WTC11 (cell line): ENCODE measurements at regions not wholly inside any gene's neighbourhood (a gene's known extent, or its start where the extent isn't known, plus 50 kb on each side); places are given as distances from the start of the nearest gene placed in this dataset.

Experiments
- TF ChIP-seq, protein P1 (sequence below): sonication (generic); formaldehyde crosslinking; IDR thresholded peaks from 2 replicates; pipeline ENCODE4 v1.8.1; 2023; ENCODE audit warnings: mild to moderate bottlenecking, missing genetic modification reagents
- TF ChIP-seq, protein P2 (sequence below): sonication (generic); formaldehyde crosslinking; IDR thresholded peaks from 2 replicates; pipeline ENCODE4 v1.8.0; 2022; ENCODE audit warnings: mild to moderate bottlenecking, missing genetic modification reagents

DNA sequence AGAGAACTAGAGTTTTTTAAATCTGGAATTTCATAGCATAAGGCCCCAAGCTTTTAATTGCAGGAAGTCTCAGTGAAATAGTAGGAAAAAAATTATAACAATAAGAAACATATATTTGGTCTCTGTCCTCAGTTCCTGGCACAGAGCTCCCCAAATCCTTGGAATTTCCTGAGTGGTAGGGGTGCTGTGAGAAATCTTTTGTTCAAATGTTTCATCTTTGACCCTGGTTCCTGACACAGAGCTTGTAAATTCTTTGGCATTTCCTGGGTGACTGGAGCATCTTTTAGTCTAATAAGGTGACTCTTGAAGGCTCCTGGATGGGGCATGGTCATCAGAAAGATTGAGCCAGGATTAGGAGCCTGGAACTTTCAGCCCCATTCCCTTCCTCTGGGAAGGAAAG lies 225.7 kb upstream of the AJAP1 start:
- TF ChIP-seq, protein P1, sequence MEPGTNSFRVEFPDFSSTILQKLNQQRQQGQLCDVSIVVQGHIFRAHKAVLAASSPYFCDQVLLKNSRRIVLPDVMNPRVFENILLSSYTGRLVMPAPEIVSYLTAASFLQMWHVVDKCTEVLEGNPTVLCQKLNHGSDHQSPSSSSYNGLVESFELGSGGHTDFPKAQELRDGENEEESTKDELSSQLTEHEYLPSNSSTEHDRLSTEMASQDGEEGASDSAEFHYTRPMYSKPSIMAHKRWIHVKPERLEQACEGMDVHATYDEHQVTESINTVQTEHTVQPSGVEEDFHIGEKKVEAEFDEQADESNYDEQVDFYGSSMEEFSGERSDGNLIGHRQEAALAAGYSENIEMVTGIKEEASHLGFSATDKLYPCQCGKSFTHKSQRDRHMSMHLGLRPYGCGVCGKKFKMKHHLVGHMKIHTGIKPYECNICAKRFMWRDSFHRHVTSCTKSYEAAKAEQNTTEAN (CRISPR knock-in tag), result no peak
- TF ChIP-seq, protein P2, sequence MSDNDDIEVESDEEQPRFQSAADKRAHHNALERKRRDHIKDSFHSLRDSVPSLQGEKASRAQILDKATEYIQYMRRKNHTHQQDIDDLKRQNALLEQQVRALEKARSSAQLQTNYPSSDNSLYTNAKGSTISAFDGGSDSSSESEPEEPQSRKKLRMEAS (CRISPR knock-in tag), result no peak
